Glutamatergic neuron (in vitro differentiated cells): ENCODE measurements at regions not wholly inside any gene's neighbourhood (a gene's known extent, or its start where the extent isn't known, plus 50 kb on each side); places are given as distances from the start of the nearest gene placed in this dataset.

Experiments used
- DNase-seq: peaks from one replicate; pipeline ENCODE4 v3.0.0; 2022
- H3K27ac Mint-ChIP-seq: one replicate; pipeline ENCODE4 v1.8.0; 2020; ENCODE audit warnings: mild to moderate bottlenecking, mixed read lengths, inconsistent platforms; ENCODE audit not compliant: unreplicated experiment
- H3K27me3 Mint-ChIP-seq: one replicate; pipeline ENCODE4 v1.8.0; 2020; ENCODE audit warnings: mild to moderate bottlenecking, moderate library complexity, mixed read lengths, inconsistent platforms; ENCODE audit not compliant: unreplicated experiment
- H3K36me3 Mint-ChIP-seq: one replicate; pipeline ENCODE4 v1.8.0; 2020; ENCODE audit warnings: mild to moderate bottlenecking, mixed read lengths, inconsistent platforms; ENCODE audit not compliant: unreplicated experiment
- H3K4me1 Mint-ChIP-seq: one replicate; pipeline ENCODE4 v1.8.0; 2020; ENCODE audit warnings: mild to moderate bottlenecking, low read depth, mixed read lengths, inconsistent platforms; ENCODE audit not compliant: unreplicated experiment
- H3K4me3 Mint-ChIP-seq: one replicate; pipeline ENCODE4 v1.8.0; 2020; ENCODE audit warnings: mild to moderate bottlenecking, mixed read lengths, inconsistent platforms; ENCODE audit not compliant: unreplicated experiment
- H3K9me3 Mint-ChIP-seq: one replicate; pipeline ENCODE4 v1.8.0; 2020; ENCODE audit warnings: mild to moderate bottlenecking, moderate library complexity, mixed read lengths, inconsistent platforms; ENCODE audit not compliant: unreplicated experiment
- CTCF ChIP-seq: fragments of 200-600 bp; sonication (generic); IDR thresholded peaks from one replicate; pipeline ENCODE4 v1.5.0; 2021; ENCODE audit not compliant: partially characterized antibody, unreplicated experiment

GRCh38 chr7:41887416-41887815 is 184.5 kb upstream of the INHBA start:
- H3K27ac Mint-ChIP-seq = no peak overlapping the region
- peaks cover 14% of the 10 kb centered on the region for H3K4me1 Mint-ChIP-seq
- peaks cover 1% of the 10 kb centered on the region for H3K9me3 Mint-ChIP-seq
- no peak for TF ChIP-seq CTCF
- no peak overlapping the region for H3K4me3 Mint-ChIP-seq
- DNase-seq = no peak
- H3K27me3 Mint-ChIP-seq = no peaks in the 10 kb centered on the region
- no peaks in the 10 kb centered on the region for H3K36me3 Mint-ChIP-seq

GRCh38 chr7:41886901-41887311 is 184.0 kb upstream of the INHBA start:
- Mint-ChIP-seq H3K27me3 (no peaks in the 10 kb centered on the region), H3K9me3 (peaks cover 1% of the 10 kb centered on the region), H3K27ac (no peak overlapping the region), H3K36me3 (no peaks in the 10 kb centered on the region), H3K4me1 (peaks cover 14% of the 10 kb centered on the region), H3K4me3 (no peak overlapping the region)
- DNase-seq = peak; percentile 34
- TF ChIP-seq CTCF = no peak

GRCh38 chr7:41886262-41886900 is 183.5 kb upstream of the INHBA start:
- Mint-ChIP-seq H3K4me1 (peaks cover 14% of the 10 kb centered on the region), H3K27me3 (no peaks in the 10 kb centered on the region), H3K9me3 (peaks cover 1% of the 10 kb centered on the region), H3K4me3 (no peak overlapping the region), H3K36me3 (no peaks in the 10 kb centered on the region), H3K27ac (no peak overlapping the region)
- peak; percentile 39 for DNase-seq
- no peak for TF ChIP-seq CTCF

DNA sequence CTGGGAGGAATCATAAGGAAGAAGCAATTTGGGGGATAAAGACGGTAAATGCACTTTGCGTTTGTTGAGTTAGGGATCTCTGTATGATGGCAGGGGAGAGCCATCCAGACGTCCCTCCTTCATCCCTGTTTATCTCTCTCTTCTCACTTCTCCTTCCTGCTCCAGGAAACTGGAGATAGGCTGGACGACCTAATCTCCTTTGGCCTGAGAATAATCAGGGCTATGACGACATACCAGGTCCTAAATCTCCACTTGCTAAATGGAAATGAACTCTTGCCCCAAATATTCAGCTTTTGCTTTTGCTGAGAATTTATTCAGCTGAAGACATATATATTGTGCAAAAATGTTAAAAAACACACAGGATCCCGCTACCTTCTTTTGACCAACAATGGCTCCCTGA is 182.9 kb upstream of the INHBA start:
- Mint-ChIP-seq H3K36me3 (no peaks in the 10 kb centered on the region), H3K4me1 (peaks cover 14% of the 10 kb centered on the region), H3K27me3 (no peaks in the 10 kb centered on the region), H3K9me3 (peaks cover 1% of the 10 kb centered on the region), H3K27ac (no peak overlapping the region), H3K4me3 (no peak overlapping the region)
- TF ChIP-seq CTCF = no peak
- no peak for DNase-seq

- Mint-ChIP-seq H3K9me3 (peaks cover 1% of the 10 kb centered on the region), H3K27ac (no peak overlapping the region)
These were observed 182.2 kb upstream of the INHBA start for GRCh38 chr7:41885078-41885477.

More at GRCh38 chr7:41885078-41885477, 182.2 kb upstream of the INHBA start:
- no peaks in the 10 kb centered on the region for H3K27me3 Mint-ChIP-seq
- H3K4me3 Mint-ChIP-seq = no peak overlapping the region
- TF ChIP-seq CTCF = no peak
- peaks cover 14% of the 10 kb centered on the region for H3K4me1 Mint-ChIP-seq
- no peak for DNase-seq
- H3K36me3 Mint-ChIP-seq = no peaks in the 10 kb centered on the region
